ENCODE measurements at regions not wholly inside any gene's neighbourhood (a gene's known extent, or its start where the extent isn't known, plus 50 kb on each side); places are given as distances from the start of the nearest gene placed in this dataset.
"Not testable (repeated sequence)": the region's sequence is repeated elsewhere in the genome, so short reads cannot be mapped to it uniquely, and the experiment has no call there.

GRCh38 chr14:105774001-105774400 is 247.6 kb downstream of the TMEM121 start:
- peaks cover 2% of the 10 kb centered on the region for H3K9me3 ChIP-seq (replicated peaks; ENCODE audit: control insufficient read depth, insufficient read depth, low read length)
- FAIRE-seq: no peak
- BruUV-seq (replicated peaks): no TSS peak
- H3K9ac ChIP-seq (replicated peaks; ENCODE audit: extremely low read depth, insufficient read depth, low read length): no peak overlapping the region
- POLR2A ChIA-PET: no interaction called here
- H3K36me3 ChIP-seq (ENCODE audit: control insufficient read depth in 2 of 2, extremely low read depth in 1 of 2, insufficient read depth in 2 of 2, low read length in 2 of 2): no peaks in the 10 kb centered on the region
- intact Hi-C loops (cut with micrococcal nuclease) (no loop called here), dilution Hi-C loops (cut with MboI; ENCODE audit: extremely low pct_ligation_motif_present, low sequenced_read_pairs) (no loop called here)
- H3K4me1 ChIP-seq (ENCODE audit: control insufficient read depth, extremely low read depth, insufficient read depth, low read length): no peaks in the 10 kb centered on the region
- H3K27me3 ChIP-seq (ENCODE audit: control insufficient read depth in 2 of 2, insufficient read depth in 2 of 2, low read length in 2 of 2): no peaks in the 10 kb centered on the region
- H2AFZ ChIP-seq (ENCODE audit: low read depth, low read length): no peak overlapping the region
- H3K27ac ChIP-seq (ENCODE audit: insufficient read depth, low read depth, low read length): no peak overlapping the region
- no peak for DNase-seq (ENCODE audit: low read depth, low spot score)
- H3K79me2 ChIP-seq (ENCODE audit: control insufficient read depth, insufficient read depth, low read length): no peaks in the 10 kb centered on the region
- no peak overlapping the region for H3K4me3 ChIP-seq (replicated peaks in 1 of 3; ENCODE audit: insufficient read depth in 1 of 3, low read depth in 1 of 3, low read length in 3 of 3)
- no peak overlapping the region for H3K4me2 ChIP-seq (ENCODE audit: insufficient read depth, low read length)
- CTCF ChIA-PET: no interaction called here
- TF ChIP-seq MYC (IDR thresholded peaks at IDR 0.05; ENCODE audit: low read depth, low read length): no peak
- TF ChIP-seq FOS (IDR thresholded peaks at IDR 0.05; ENCODE audit: borderline replicate concordance, insufficient read depth, low read length): no peak
- TF ChIP-seq JUN (IDR thresholded peaks at IDR 0.05; ENCODE audit: borderline replicate concordance, insufficient read depth, insufficient read length, low read depth): no peak
- TF ChIP-seq EZH2 (IDR thresholded peaks at IDR 0.05; ENCODE audit: borderline replicate concordance, low read depth, low read length, severe bottlenecking): no peak
- TF ChIP-seq CTCF (IDR thresholded peaks at IDR 0.05; ENCODE audit: extremely low read depth in 1 of 2, insufficient read depth in 1 of 2, low read depth in 1 of 2, low read length in 2 of 2): no peak
- no peak for TF ChIP-seq POLR2AphosphoS5 (IDR thresholded peaks at IDR 0.05; ENCODE audit: insufficient read depth, low read depth, low read length)
- TF ChIP-seq MAX (IDR thresholded peaks at IDR 0.05; ENCODE audit: insufficient read depth, insufficient read length): no peak
- TF ChIP-seq GATA2 (IDR thresholded peaks at IDR 0.05; ENCODE audit: insufficient read depth, insufficient read length, low read depth, low read length): no peak
- TF ChIP-seq POLR2A (IDR thresholded peaks at IDR 0.05; ENCODE audit: low read depth, low read length): no peak
- no peaks in the 10 kb centered on the region for H4K20me1 ChIP-seq (replicated peaks; ENCODE audit: control insufficient read depth, extremely low read depth, insufficient read depth, low read length)
- no peaks in the 10 kb centered on the region for H3K9me1 ChIP-seq (replicated peaks; ENCODE audit: control insufficient read depth, extremely low read depth, insufficient read depth, low read length)

DNA sequence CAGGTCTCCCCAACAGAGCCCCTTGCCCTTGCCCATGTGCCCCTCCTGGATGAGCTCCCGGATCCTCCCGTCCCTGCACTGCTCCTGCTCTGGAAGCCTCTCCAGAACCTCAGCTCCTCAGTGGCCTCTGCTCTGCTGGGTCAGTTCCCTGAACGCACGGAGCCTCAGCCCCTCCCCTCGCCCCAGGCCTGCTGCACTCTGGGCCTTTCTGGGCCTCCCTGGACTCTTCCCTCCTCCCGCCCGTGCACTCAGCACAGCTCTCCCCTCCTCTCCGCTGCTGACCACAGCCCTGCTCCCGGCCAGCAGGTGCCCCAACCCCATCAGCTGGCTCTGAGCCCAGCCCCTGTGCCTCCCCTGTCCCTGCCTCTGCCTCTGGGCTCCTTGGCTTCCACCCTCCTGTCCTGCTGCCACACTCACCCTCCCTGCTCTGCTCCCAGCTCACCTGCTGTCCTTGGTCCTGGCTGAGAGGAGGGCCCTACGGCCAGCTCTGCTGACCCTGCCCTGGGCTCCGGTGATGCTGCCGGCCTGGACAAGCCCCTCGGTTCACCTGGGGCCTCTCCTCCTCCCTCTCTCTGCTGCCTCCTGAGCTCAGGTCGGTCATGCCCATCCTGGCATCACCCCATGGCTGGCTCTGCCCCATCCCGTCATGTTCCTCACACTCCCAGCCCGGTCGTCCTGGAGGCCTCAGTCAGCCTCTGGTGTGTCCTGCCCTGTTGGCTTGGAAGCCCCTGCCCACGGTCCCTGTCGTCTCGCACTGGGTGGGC is 248.4 kb downstream of the TMEM121 start:
- H4K20me1 ChIP-seq (replicated peaks; ENCODE audit: control insufficient read depth, extremely low read depth, insufficient read depth, low read length); H3K9me1 ChIP-seq (replicated peaks; ENCODE audit: control insufficient read depth, extremely low read depth, insufficient read depth, low read length); intact Hi-C loops (cut with micrococcal nuclease); CTCF ChIA-PET; H3K36me3 ChIP-seq (ENCODE audit: control insufficient read depth in 2 of 2, extremely low read depth in 1 of 2, insufficient read depth in 2 of 2, low read length in 2 of 2); DNase-seq (ENCODE audit: low read depth, low spot score); H3K9me3 ChIP-seq (replicated peaks; ENCODE audit: control insufficient read depth, insufficient read depth, low read length); BruUV-seq (replicated peaks); H3K4me2 ChIP-seq (ENCODE audit: insufficient read depth, low read length); dilution Hi-C loops (cut with MboI; ENCODE audit: extremely low pct_ligation_motif_present, low sequenced_read_pairs); H3K9ac ChIP-seq (replicated peaks; ENCODE audit: extremely low read depth, insufficient read depth, low read length); H3K27me3 ChIP-seq (ENCODE audit: control insufficient read depth in 2 of 2, insufficient read depth in 2 of 2, low read length in 2 of 2); H3K79me2 ChIP-seq (ENCODE audit: control insufficient read depth, insufficient read depth, low read length); POLR2A ChIA-PET; H2AFZ ChIP-seq (ENCODE audit: low read depth, low read length); H3K4me3 ChIP-seq (replicated peaks in 1 of 3; ENCODE audit: insufficient read depth in 1 of 3, low read depth in 1 of 3, low read length in 3 of 3); H3K27ac ChIP-seq (ENCODE audit: insufficient read depth, low read depth, low read length); FAIRE-seq; H3K4me1 ChIP-seq (ENCODE audit: control insufficient read depth, extremely low read depth, insufficient read depth, low read length): not testable (repeated sequence)

Data from endothelial cell of umbilical vein (primary cell).